ENCODE measurements at regions not wholly inside any gene's neighbourhood (a gene's known extent, or its start where the extent isn't known, plus 50 kb on each side); places are given as distances from the start of the nearest gene placed in this dataset.

DNA sequence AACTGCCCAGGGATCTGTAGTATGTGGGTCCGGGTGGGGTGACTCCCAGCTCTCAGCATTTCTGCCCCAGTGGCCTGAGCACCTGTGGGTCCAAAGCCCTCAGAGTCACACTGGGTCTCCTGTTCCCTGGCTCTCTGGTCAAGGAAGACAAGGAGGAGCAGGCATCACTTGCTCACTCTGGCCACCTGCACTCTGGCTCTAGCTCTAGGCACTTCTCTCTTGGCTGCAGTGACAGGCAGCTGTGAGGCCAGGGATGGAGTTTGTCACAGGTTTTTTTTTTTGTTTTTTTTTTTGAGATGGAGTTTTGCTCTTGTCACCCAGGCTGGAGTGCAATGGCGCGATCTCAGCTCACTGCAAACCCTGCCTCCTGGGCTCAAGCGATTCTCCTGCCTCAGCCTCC lies 84.6 kb downstream of the HS1BP3 start:
- Histone ChIP-seq H3K14ac (replicated peaks; ENCODE audit: low read depth, low read length) (no peak overlapping the region), H2AK9ac (replicated peaks; ENCODE audit: low read depth, low read length, poor library complexity) (no peak overlapping the region), H3K36me3 (ENCODE audit: control insufficient read depth, insufficient read depth, low read length) (no peaks in the 10 kb centered on the region), H3K56ac (ENCODE audit: extremely low read depth, insufficient read depth, low read length) (no peak overlapping the region), H3K4ac (ENCODE audit: low read depth, low read length) (0 out of 2 replicates have a peak overlapping the region, but pooled peaks have one; percentile 47), H3K18ac (ENCODE audit: low read depth, low read length) (no peak overlapping the region), H4K8ac (ENCODE audit: low read depth in 2 of 2, low read length in 2 of 2) (no peak overlapping the region), H3K23ac (ENCODE audit: low read depth, low read length) (no peak overlapping the region), H2AFZ (replicated peaks; ENCODE audit: low read length, poor library complexity) (no peak overlapping the region), H3K4me1 (ENCODE audit: control insufficient read depth, insufficient read depth, low read length) (peaks cover 19% of the 10 kb centered on the region), H4K91ac (ENCODE audit: insufficient read depth, low read depth, low read length) (no peak overlapping the region; the same call in 1 of the 2 replicates), H2BK5ac (ENCODE audit: low read depth, low read length, poor library complexity, severe bottlenecking) (no peak overlapping the region), H3K27me3 (ENCODE audit: control insufficient read depth, insufficient read depth, low read length) (no peaks in the 10 kb centered on the region), H2AK5ac (ENCODE audit: low read depth, low read length) (0 out of 2 replicates have a peak overlapping the region, but pooled peaks have one; percentile 27), H3K27ac (ENCODE audit: insufficient read depth, low read length) (no peak overlapping the region), H3K4me2 (ENCODE audit: low read depth, low read length) (no peak overlapping the region), H3K9me3 (ENCODE audit: control insufficient read depth, insufficient read depth, low read length) (no peaks in the 10 kb centered on the region), H3K9ac (ENCODE audit: low read depth, low read length) (no peak overlapping the region), H4K20me1 (ENCODE audit: insufficient read depth, low read length) (no peaks in the 10 kb centered on the region; the same call in 1 of the 2 replicates), H4K5ac (ENCODE audit: low read depth, low read length) (no peak overlapping the region), H2BK15ac (ENCODE audit: low read depth, low read length) (no peak overlapping the region), H3K9me1 (ENCODE audit: insufficient read depth, low read length) (peaks cover 15% of the 10 kb centered on the region), H3K4me3 (ENCODE audit: insufficient read depth, low read depth, low read length) (no peak overlapping the region), H3K79me1 (ENCODE audit: low read depth in 1 of 2, low read length in 2 of 2) (no peaks in the 10 kb centered on the region), H2BK120ac (ENCODE audit: low read depth, low read length) (no peak overlapping the region), H2BK20ac (ENCODE audit: low read depth, low read length) (no peak overlapping the region)
- dilution Hi-C loops (cut with HindIII; ENCODE audit: low sequenced_read_pairs, unreplicated experiment): no loop called here
- CTCF ChIA-PET: no interaction called here
- intact Hi-C loops (cut with micrococcal nuclease): no loop called here
- no peak for ATAC-seq (ENCODE audit: low read depth)
- no TSS peak for BruUV-seq (replicated peaks)
- TF ChIP-seq CHD1 (IDR thresholded peaks at IDR 0.05; ENCODE audit: low read depth, low read length) (no peak), NFE2L2 (IDR thresholded peaks at IDR 0.05; ENCODE audit: low read depth, low read length) (no peak), RCOR1 (IDR thresholded peaks at IDR 0.05; ENCODE audit: insufficient replicate concordance, low read length) (no peak), CEBPB (IDR thresholded peaks at IDR 0.05; ENCODE audit: low read depth, low read length) (no peak), MAZ (IDR thresholded peaks at IDR 0.05; ENCODE audit: borderline replicate concordance, low read depth, low read length) (no peak), MAFK (IDR thresholded peaks at IDR 0.05; ENCODE audit: low read depth, low read length) (no peak), RAD21 (IDR thresholded peaks at IDR 0.05; ENCODE audit: low read length) (no peak), POLR2A (IDR thresholded peaks at IDR 0.05; ENCODE audit: low read depth, low read length) (no peak)
- TF ChIP-seq, protein P1, sequence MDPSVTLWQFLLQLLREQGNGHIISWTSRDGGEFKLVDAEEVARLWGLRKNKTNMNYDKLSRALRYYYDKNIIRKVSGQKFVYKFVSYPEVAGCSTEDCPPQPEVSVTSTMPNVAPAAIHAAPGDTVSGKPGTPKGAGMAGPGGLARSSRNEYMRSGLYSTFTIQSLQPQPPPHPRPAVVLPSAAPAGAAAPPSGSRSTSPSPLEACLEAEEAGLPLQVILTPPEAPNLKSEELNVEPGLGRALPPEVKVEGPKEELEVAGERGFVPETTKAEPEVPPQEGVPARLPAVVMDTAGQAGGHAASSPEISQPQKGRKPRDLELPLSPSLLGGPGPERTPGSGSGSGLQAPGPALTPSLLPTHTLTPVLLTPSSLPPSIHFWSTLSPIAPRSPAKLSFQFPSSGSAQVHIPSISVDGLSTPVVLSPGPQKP (IDR thresholded peaks at IDR 0.05; ENCODE audit: borderline replicate concordance, low read depth, low read length): no peak
- POLR2A ChIA-PET (ENCODE audit: unreplicated experiment): no interaction called here
- WGBS, 2 experiments (ENCODE audit: extremely low coverage in 2 of 2, insufficient read length in 1 of 2): no CpG with 5 or more reads among the region's 4 CpGs
- no peak for DNase-seq
- in situ Hi-C loops (cut with MboI; ENCODE audit: low sequenced_read_pairs): no loop called here
